GM23248 (cell line): ENCODE measurements at regions not wholly inside any gene's neighbourhood (a gene's known extent, or its start where the extent isn't known, plus 50 kb on each side); places are given as distances from the start of the nearest gene placed in this dataset.

Source experiments
- DNase-seq: peaks from one replicate; pipeline ENCODE4 v3.0.0-alpha.2; 2015
- H2AFZ ChIP-seq: fragments of 200-600 bp; sonication (generic); 2 replicates; pipeline ENCODE4 v1.6.1; 2016; ENCODE audit warnings: antibody characterized with exemption
- H3F3A ChIP-seq: fragments of 200-600 bp; sonication (generic); 2 replicates; pipeline ENCODE4 v1.6.1; 2016; ENCODE audit warnings: mild to moderate bottlenecking, antibody characterized with exemption, mixed run types; ENCODE audit not compliant: insufficient read depth
- H3K27ac ChIP-seq: fragments of 200-600 bp; sonication (generic); 2 replicates; pipeline ENCODE4 v1.5.1; 2016; ENCODE audit warnings: mild to moderate bottlenecking
- H3K27me3 ChIP-seq: fragments of 200-600 bp; sonication (generic); replicated peaks from 2 replicates; pipeline ENCODE4 v1.6.1; 2016; ENCODE audit warnings: mild to moderate bottlenecking; ENCODE audit not compliant: insufficient read depth
- H3K36me3 ChIP-seq: fragments of 200-600 bp; sonication (generic); 2 replicates; pipeline ENCODE4 v1.6.1; 2016; ENCODE audit warnings: low read depth, mild to moderate bottlenecking
- H3K4me1 ChIP-seq: fragments of 200-600 bp; sonication (generic); 2 replicates; pipeline ENCODE4 v1.6.1; 2016; ENCODE audit warnings: mild to moderate bottlenecking; ENCODE audit not compliant: insufficient read depth
- H3K4me2 ChIP-seq: fragments of 200-600 bp; sonication (generic); one replicate; pipeline ENCODE4 v1.6.1; 2016; ENCODE audit warnings: mild to moderate bottlenecking; ENCODE audit not compliant: unreplicated experiment
- H3K4me3 ChIP-seq: fragments of 200-600 bp; sonication (generic); 2 replicates; pipeline ENCODE4 v1.5.1; 2016; ENCODE audit warnings: mild to moderate bottlenecking
- H3K79me2 ChIP-seq: fragments of 200-600 bp; sonication (generic); 2 replicates; pipeline ENCODE4 v1.6.1; 2016; ENCODE audit warnings: mild to moderate bottlenecking; ENCODE audit not compliant: insufficient read depth
- H3K9ac ChIP-seq: fragments of 200-600 bp; sonication (generic); 2 replicates; pipeline ENCODE4 v1.6.1; 2016; ENCODE audit warnings: mild to moderate bottlenecking
- H3K9me2 ChIP-seq: fragments of 200-600 bp; sonication (generic); 2 replicates; pipeline ENCODE4 v1.6.1; 2016; ENCODE audit warnings: mixed run types, mild to moderate bottlenecking, moderate library complexity; ENCODE audit not compliant: insufficient read depth
- H3K9me3 ChIP-seq: fragments of 200-600 bp; sonication (generic); one replicate; pipeline ENCODE4 v1.6.1; 2017; ENCODE audit warnings: low read depth
- H4K20me1 ChIP-seq: fragments of 200-600 bp; sonication (generic); 2 replicates; pipeline ENCODE4 v1.6.0; 2016; ENCODE audit not compliant: insufficient read depth
- EZH2 ChIP-seq: fragments of 200-600 bp; sonication (generic); IDR thresholded peaks from 2 replicates; pipeline ENCODE4 v1.6.1; 2018; ENCODE audit warnings: antibody characterized with exemption, mild to moderate bottlenecking; ENCODE audit not compliant: insufficient read depth, poor library complexity, severe bottlenecking
- EZH2phosphoT487 ChIP-seq: fragments of 200-600 bp; sonication (generic); IDR thresholded peaks from 2 replicates; pipeline ENCODE4 v1.6.1; 2018; ENCODE audit warnings: antibody characterized with exemption, moderate library complexity, mild to moderate bottlenecking, low read depth; ENCODE audit not compliant: insufficient read depth
- WGBS, 2 experiments: methylation state at CpG; one replicate each; pipeline ENCODE4 v1.1.6; 2015 to 2017; ENCODE audit warnings: low lambda C conversion rate in 2 of 2, low coverage in 1 of 2; ENCODE audit errors: missing lambda C conversion rate in 2 of 2; 5-methylcytosine and 5-hydroxymethylcytosine counted together
- in situ Hi-C: fragments of 300-500 bp; cut with MboI; formaldehyde crosslinking; loops from 2 replicates; pipeline ENCODE4 v1.15.0; 2020

DNA sequence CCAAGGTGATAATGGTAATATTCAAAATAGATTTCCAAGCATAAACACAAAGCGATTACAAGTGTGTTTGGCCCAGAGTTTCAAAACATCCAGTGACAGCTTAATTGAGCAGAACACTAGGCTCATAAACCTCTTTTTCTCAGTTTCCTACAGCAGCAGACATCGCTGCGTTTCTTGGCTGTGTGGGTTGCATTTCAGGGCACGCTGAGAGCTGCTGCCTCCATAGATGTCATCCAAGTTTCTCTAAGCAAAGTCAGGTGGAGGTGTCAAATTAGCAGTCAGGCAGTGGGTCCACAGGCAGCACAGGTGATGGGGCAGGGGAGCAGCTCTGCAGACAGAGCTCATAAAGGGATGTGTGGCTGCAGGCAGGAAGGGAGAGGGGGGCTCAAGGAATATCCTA is 50.5 kb upstream of the COL13A1 start:
- Histone ChIP-seq H3K4me1 (peaks cover 11% of the 10 kb centered on the region; the same call in 1 of the 2 replicates), H4K20me1 (no peaks in the 10 kb centered on the region), H3K4me3 (no peak overlapping the region), H3K9me2 (no peaks in the 10 kb centered on the region), H2AFZ (no peak overlapping the region), H3K9ac (no peak overlapping the region), H3K9me3 (no peaks in the 10 kb centered on the region), H3K4me2 (no peak overlapping the region), H3F3A (peaks cover 6% of the 10 kb centered on the region; the same call in 1 of the 2 replicates), H3K36me3 (no peaks in the 10 kb centered on the region), H3K27me3 (peaks cover 8% of the 10 kb centered on the region; the same call in 1 of the 2 replicates), H3K27ac (no peak overlapping the region), H3K79me2 (no peaks in the 10 kb centered on the region)
- WGBS, 2 experiments: 47 to 49% methylated on average over 4 of the region's 4 CpGs
- TF ChIP-seq EZH2: no peak
- TF ChIP-seq EZH2phosphoT487: no peak
- DNase-seq: no peak
- in situ Hi-C loops: no loop called here
